Upper lobe of left lung (tissue), 6 donors: ENCODE measurements at regions not wholly inside any gene's neighbourhood (a gene's known extent, or its start where the extent isn't known, plus 50 kb on each side); places are given as distances from the start of the nearest gene placed in this dataset.

Experiments
- ATAC-seq, 2 donors: fragments of 200-7000 bp; cut with Tn5 transposase; one replicate each; pipeline ENCODE4 v1.9.1; 2022; ENCODE audit warnings: mild to moderate bottlenecking in 2 of 2, moderate library complexity in 2 of 2; ENCODE audit not compliant: low FRiP score in 2 of 2
- DNase-seq, 2 donors: peaks; one replicate each; pipeline ENCODE4 v3.0.0-alpha.2; 2019 to 2020
- H3K27ac ChIP-seq, 4 donors: fragments of 200-600 bp; sonication (generic); one replicate each; pipeline ENCODE4 v1.5.1; 2016 to 2019
- H3K27me3 ChIP-seq, 4 donors: fragments of 200-600 bp; sonication (generic); one replicate each; pipeline ENCODE4 v1.5.1; 2017 to 2019
- H3K36me3 ChIP-seq, 4 donors: fragments of 200-600 bp; sonication (generic); one replicate each; pipeline ENCODE4 v1.5.1; 2016 to 2019
- H3K4me1 ChIP-seq, 4 donors: fragments of 200-600 bp; sonication (generic); one replicate each; pipeline ENCODE4 v1.5.1; 2018 to 2019
- H3K4me3 ChIP-seq, 4 donors: fragments of 200-600 bp; sonication (generic); one replicate each; pipeline ENCODE4 v1.5.1; 2017 to 2019; ENCODE audit warnings: mild to moderate bottlenecking in 2 of 4, moderate library complexity in 1 of 4
- H3K9me3 ChIP-seq, 4 donors: fragments of 200-600 bp; sonication (generic); one replicate each; pipeline ENCODE4 v1.5.1; 2018 to 2019
- EP300 ChIP-seq, 4 donors: sonication (generic); formaldehyde crosslinking; IDR thresholded peaks; one replicate each; pipeline ENCODE4 v1.5.1; 2017; ENCODE audit warnings: antibody characterized with exemption in 4 of 4, control low read depth in 2 of 4
- POLR2A ChIP-seq, 4 donors: fragments of 450-650 bp; IDR thresholded peaks; one replicate each; pipeline ENCODE4 v1.5.1; 2016 to 2017; ENCODE audit warnings: antibody characterized with exemption in 4 of 4, mild to moderate bottlenecking in 2 of 4
- POLR2AphosphoS5 ChIP-seq, 2 donors: sonication (generic); formaldehyde crosslinking; IDR thresholded peaks; one replicate each; pipeline ENCODE4 v1.5.1; 2017; ENCODE audit warnings: antibody characterized with exemption in 2 of 2
- WGBS, 2 donors: methylation state at CpG; one replicate each; pipeline ENCODE4 v1.1.5; 2017 to 2018; 5-methylcytosine and 5-hydroxymethylcytosine counted together
- TF ChIP-seq, protein P1 (sequence below), 6 experiments: fragments of 450-650 bp in 4 of 6; fragments of 200-600 bp in 2 of 6; sonication (generic) in 2 of 6; IDR thresholded peaks; one replicate each; pipeline ENCODE4 v1.5.1; 2016 to 2019; ENCODE audit warnings: antibody characterized with exemption in 6 of 6
- donor health status: DM: no; HTN: no; CAD: no; lungs with moderate emphysema.
- donor health status: DM: no; HTN: yes; CAD: no; lungs with severe emphysema.

DNA sequence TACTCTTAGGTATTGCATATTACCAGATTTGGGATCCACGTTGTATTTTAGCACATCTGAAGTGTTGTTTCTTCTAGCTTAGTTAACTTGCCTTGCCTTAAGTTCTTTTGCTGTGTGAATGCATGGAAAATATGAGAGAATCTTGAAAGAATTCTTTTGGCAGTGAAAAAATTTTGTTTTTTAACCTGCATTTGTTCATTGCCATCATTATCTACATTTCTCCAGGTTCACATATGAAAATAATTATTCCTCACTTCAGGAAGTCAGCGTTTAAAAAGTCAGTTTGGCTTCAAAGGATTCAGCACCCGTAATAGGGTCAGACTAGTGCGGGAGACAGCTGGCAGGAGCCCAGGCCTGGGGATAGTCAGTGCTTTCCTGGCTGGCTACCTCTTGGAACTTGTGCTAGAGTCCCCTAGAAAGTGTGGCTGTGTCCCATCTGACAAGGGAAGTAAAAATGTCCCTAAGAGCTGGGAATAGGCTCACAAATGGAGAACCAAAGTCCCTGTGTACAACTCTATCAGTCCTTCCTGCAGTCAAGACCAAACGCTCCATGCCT lies 251.9 kb upstream of the KLF3 start:
- Histone ChIP-seq H3K4me3 (no peak overlapping the region), H3K36me3 (no peaks in the 10 kb centered on the region), H3K9me3 (no peaks in the 10 kb centered on the region), H3K4me1 (peaks cover 0 to 10% (median 3%) of the 10 kb centered on the region in 4 donors), H3K27ac (no peak overlapping the region), H3K27me3 (no peaks in the 10 kb centered on the region)
- 61 to 68% methylated on average over 5 of the region's 5 CpGs for WGBS, 2 donors
- TF ChIP-seq POLR2A (IDR thresholded peaks at IDR 0.05) (no peak), EP300 (IDR thresholded peaks at IDR 0.05) (no peak), POLR2AphosphoS5 (IDR thresholded peaks at IDR 0.05) (no peak)
- TF ChIP-seq, protein P1, sequence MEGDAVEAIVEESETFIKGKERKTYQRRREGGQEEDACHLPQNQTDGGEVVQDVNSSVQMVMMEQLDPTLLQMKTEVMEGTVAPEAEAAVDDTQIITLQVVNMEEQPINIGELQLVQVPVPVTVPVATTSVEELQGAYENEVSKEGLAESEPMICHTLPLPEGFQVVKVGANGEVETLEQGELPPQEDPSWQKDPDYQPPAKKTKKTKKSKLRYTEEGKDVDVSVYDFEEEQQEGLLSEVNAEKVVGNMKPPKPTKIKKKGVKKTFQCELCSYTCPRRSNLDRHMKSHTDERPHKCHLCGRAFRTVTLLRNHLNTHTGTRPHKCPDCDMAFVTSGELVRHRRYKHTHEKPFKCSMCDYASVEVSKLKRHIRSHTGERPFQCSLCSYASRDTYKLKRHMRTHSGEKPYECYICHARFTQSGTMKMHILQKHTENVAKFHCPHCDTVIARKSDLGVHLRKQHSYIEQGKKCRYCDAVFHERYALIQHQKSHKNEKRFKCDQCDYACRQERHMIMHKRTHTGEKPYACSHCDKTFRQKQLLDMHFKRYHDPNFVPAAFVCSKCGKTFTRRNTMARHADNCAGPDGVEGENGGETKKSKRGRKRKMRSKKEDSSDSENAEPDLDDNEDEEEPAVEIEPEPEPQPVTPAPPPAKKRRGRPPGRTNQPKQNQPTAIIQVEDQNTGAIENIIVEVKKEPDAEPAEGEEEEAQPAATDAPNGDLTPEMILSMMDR (IDR thresholded peaks at IDR 0.05): no peak
- ATAC-seq (no peak), DNase-seq (no peak)

DNA sequence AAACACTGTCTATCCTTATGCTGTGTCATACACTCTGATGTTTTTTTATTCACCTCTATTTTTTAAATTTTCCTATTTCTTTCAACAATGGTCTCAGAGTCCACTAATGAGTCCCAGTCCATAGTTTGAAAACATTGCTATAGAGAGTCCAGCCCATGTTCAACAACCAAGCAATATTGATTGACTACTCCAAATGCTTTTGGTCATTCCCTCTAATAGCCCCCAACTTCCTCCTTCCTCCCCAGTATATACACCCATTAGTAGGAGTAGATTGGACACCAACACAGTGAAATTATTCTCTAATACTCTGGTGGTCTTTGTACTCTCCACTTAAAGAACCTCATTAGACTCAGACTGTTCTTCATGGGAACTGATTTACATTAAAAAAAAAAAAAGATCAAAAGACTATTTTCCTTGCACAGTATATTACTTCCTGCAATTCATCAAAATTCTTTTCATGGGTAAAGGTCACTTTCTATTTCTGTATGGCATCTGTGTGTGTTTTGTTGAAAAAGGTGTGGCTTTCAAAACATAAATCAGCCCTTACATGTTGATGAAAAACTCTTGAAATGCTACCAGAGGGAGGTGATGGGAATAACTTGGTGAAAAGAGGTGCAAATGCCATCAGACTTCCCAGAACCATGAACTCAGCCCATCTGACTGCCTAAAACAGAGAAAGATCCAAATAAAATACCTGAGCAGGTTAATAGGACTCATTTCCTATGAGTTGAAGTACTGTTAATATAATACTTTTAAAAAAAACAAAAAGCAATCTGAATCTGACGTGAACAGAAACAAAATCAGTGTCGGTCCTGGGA lies 250.3 kb upstream of the KLF3 start:
- Histone ChIP-seq H3K9me3 (no peaks in the 10 kb centered on the region), H3K27me3 (no peaks in the 10 kb centered on the region), H3K36me3 (no peaks in the 10 kb centered on the region), H3K4me3 (no peak overlapping the region), H3K4me1 (peaks cover 0 to 10% (median 3%) of the 10 kb centered on the region in 4 donors), H3K27ac (no peak overlapping the region)
- ATAC-seq (no peak), DNase-seq (no peak)
- WGBS, 2 donors: 45 to 59% methylated on average over 2 of the region's 2 CpGs
- TF ChIP-seq, protein P1 (IDR thresholded peaks at IDR 0.05): no peak
- TF ChIP-seq POLR2AphosphoS5 (IDR thresholded peaks at IDR 0.05) (no peak), POLR2A (IDR thresholded peaks at IDR 0.05) (no peak), EP300 (IDR thresholded peaks at IDR 0.05) (no peak)

DNA sequence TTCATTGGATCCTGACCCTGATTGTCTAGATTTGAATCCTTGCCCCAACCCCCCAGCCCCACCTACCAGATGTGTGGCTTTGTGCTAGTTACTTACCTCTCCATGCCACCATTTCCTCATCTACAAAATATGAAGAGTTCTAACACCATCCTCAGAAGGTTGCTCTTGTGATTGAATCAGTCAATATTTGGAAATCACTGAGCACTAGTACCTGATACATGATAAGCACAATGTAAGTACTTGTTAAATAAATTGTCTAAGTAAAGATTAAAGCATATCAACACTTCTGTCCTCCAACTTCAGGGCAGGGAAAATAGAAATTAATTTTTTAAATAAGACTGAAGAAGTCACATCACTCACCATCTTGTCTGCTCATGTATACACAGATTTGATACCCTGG lies 249.6 kb upstream of the KLF3 start:
- Histone ChIP-seq H3K4me1 (peaks cover 0 to 10% (median 3%) of the 10 kb centered on the region in 4 donors), H3K36me3 (no peaks in the 10 kb centered on the region), H3K4me3 (no peak overlapping the region), H3K9me3 (no peaks in the 10 kb centered on the region), H3K27ac (no peak overlapping the region), H3K27me3 (no peaks in the 10 kb centered on the region)
- DNase-seq (no peak), ATAC-seq (no peak)
- no peak for TF ChIP-seq POLR2AphosphoS5 (IDR thresholded peaks at IDR 0.05)
- no peak for TF ChIP-seq EP300 (IDR thresholded peaks at IDR 0.05)
- TF ChIP-seq, protein P1 (IDR thresholded peaks at IDR 0.05): no peak
- TF ChIP-seq POLR2A (IDR thresholded peaks at IDR 0.05): no peak

DNA sequence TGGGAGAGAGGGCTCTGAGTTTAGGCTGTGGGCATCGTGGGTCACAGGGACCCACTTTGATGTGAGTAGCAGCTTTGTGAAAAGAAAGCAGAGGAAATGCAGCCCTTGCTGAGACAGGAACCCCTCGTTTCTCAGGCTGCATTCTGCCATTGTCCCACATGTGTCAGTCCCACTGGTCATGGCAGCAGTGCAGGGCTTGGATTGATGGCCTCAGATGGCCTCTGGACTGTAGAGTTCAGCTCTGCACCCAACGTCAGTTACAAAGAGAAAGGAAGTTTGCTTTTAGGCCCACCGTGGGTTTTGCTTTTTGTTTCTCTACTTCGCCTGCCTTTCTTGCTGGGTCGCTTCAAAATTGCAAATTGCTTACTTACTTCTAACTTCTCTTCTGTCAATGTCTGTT lies 248.3 kb upstream of the KLF3 start:
- no peaks in the 10 kb centered on the region for H3K27me3 ChIP-seq
- H3K9me3 ChIP-seq: peaks cover 0 to 5% (median 0%) of the 10 kb centered on the region in 4 donors
- TF ChIP-seq, protein P1 (IDR thresholded peaks at IDR 0.05): no peak
- TF ChIP-seq POLR2A (IDR thresholded peaks at IDR 0.05) (no peak), EP300 (IDR thresholded peaks at IDR 0.05) (no peak), POLR2AphosphoS5 (IDR thresholded peaks at IDR 0.05) (no peak)
- H3K4me1 ChIP-seq: peaks cover 0 to 10% (median 3%) of the 10 kb centered on the region in 4 donors
- no peak for DNase-seq
- WGBS, 2 donors: 49 to 55% methylated on average over 6 of the region's 6 CpGs
- H3K4me3 ChIP-seq: no peak overlapping the region
- no peaks in the 10 kb centered on the region for H3K36me3 ChIP-seq
- H3K27ac ChIP-seq: no peak overlapping the region
- ATAC-seq: no peak
